ENCODE measurements at regions not wholly inside any gene's neighbourhood (a gene's known extent, or its start where the extent isn't known, plus 50 kb on each side); places are given as distances from the start of the nearest gene placed in this dataset.

DNA sequence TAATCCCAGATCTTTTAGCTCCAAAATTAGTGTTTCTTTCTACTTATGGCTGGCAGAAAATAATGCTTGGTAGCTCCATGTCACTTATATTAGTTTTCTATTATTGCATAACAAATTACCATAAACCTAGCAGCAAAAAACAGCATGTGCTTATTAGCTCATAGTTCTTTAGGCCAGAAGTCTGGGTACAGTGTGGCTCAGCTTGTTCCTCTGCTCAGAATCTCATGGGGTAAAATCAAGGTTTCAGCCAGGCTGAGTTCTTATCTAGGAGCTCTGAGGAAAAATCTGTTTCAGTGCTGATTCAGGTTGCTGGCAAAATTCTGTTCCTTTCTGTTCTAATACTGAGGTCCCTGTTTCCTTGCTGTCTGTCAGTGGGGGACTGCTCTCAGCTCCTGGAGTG lies 101.1 kb downstream of the CT47B1 start:
- TF ChIP-seq, protein P1, sequence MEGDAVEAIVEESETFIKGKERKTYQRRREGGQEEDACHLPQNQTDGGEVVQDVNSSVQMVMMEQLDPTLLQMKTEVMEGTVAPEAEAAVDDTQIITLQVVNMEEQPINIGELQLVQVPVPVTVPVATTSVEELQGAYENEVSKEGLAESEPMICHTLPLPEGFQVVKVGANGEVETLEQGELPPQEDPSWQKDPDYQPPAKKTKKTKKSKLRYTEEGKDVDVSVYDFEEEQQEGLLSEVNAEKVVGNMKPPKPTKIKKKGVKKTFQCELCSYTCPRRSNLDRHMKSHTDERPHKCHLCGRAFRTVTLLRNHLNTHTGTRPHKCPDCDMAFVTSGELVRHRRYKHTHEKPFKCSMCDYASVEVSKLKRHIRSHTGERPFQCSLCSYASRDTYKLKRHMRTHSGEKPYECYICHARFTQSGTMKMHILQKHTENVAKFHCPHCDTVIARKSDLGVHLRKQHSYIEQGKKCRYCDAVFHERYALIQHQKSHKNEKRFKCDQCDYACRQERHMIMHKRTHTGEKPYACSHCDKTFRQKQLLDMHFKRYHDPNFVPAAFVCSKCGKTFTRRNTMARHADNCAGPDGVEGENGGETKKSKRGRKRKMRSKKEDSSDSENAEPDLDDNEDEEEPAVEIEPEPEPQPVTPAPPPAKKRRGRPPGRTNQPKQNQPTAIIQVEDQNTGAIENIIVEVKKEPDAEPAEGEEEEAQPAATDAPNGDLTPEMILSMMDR (IDR thresholded peaks at IDR 0.05) = no peak
- TF ChIP-seq POLR2A (IDR thresholded peaks at IDR 0.05) = no peak
- no peak for TF ChIP-seq POLR2AphosphoS5 (IDR thresholded peaks at IDR 0.05)

All from suprapubic skin (tissue), 4 donors.